ENCODE measurements at regions not wholly inside any gene's neighbourhood (a gene's known extent, or its start where the extent isn't known, plus 50 kb on each side); places are given as distances from the start of the nearest gene placed in this dataset.

- Histone ChIP-seq H3K9ac (ENCODE audit: low read length) (no peak overlapping the region), H2AFZ (ENCODE audit: low read depth, low read length) (no peak overlapping the region), H3K4me2 (ENCODE audit: low read length) (no peak overlapping the region), H3K27me3 (ENCODE audit: low read depth, low read length) (no peaks in the 10 kb centered on the region), H3K4me1 (ENCODE audit: low read length) (no peaks in the 10 kb centered on the region), H3K9me3 (ENCODE audit: insufficient read depth, low read length) (no peaks in the 10 kb centered on the region), H3K36me3 (replicated peaks; ENCODE audit: low read depth, low read length) (no peaks in the 10 kb centered on the region), H3K27ac (ENCODE audit: low read length) (no peak overlapping the region), H3K79me2 (ENCODE audit: low read length) (no peaks in the 10 kb centered on the region), H4K20me1 (ENCODE audit: insufficient read depth, low read length) (no peaks in the 10 kb centered on the region), H3K4me3 (ENCODE audit: low read length) (no peak overlapping the region)
- TF ChIP-seq CTCF (IDR thresholded peaks at IDR 0.05; ENCODE audit: low read depth, low read length) (no peak), EZH2phosphoT487 (IDR thresholded peaks at IDR 0.05; ENCODE audit: low read depth) (no peak)
These were observed 61.8 kb upstream of the DIO3 start for GRCh38 chr14:101499513-101499912.

GRCh38 chr14:101500061-101500460 lies 61.2 kb upstream of the DIO3 start:
- H3K27me3 ChIP-seq (ENCODE audit: low read depth, low read length) = no peaks in the 10 kb centered on the region
- H3K9ac ChIP-seq (ENCODE audit: low read length) = no peak overlapping the region
- no peak overlapping the region for H2AFZ ChIP-seq (ENCODE audit: low read depth, low read length)
- no peaks in the 10 kb centered on the region for H3K36me3 ChIP-seq (replicated peaks; ENCODE audit: low read depth, low read length)
- no peak overlapping the region for H3K4me3 ChIP-seq (ENCODE audit: low read length)
- H3K27ac ChIP-seq (ENCODE audit: low read length) = no peak overlapping the region
- H3K4me2 ChIP-seq (ENCODE audit: low read length) = no peak overlapping the region
- TF ChIP-seq CTCF (IDR thresholded peaks at IDR 0.05; ENCODE audit: low read depth, low read length) (no peak), EZH2phosphoT487 (IDR thresholded peaks at IDR 0.05; ENCODE audit: low read depth) (no peak)
- H3K4me1 ChIP-seq (ENCODE audit: low read length) = no peaks in the 10 kb centered on the region
- H4K20me1 ChIP-seq (ENCODE audit: insufficient read depth, low read length) = no peaks in the 10 kb centered on the region
- no peaks in the 10 kb centered on the region for H3K9me3 ChIP-seq (ENCODE audit: insufficient read depth, low read length)
- H3K79me2 ChIP-seq (ENCODE audit: low read length) = no peaks in the 10 kb centered on the region

DNA sequence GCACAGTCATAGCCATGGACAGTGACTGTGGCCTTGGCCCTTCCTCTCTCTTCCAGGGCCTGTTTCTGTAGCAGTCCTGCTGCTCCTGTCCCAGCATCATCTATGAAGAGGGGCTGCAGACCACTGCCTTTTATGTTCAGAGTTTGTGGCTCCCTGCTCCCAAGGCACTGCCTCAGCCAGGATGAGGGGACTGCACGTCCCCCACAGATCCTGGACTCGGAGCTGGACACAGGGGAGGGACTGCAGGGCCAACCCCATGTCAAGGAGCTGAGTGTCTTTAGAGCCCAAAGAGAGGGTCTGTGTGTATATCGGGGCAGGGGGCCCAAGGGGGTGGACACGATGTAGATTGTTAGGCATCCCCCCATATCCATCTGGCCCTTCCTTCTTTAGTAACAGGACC lies 60.6 kb upstream of the DIO3 start:
- no peaks in the 10 kb centered on the region for H4K20me1 ChIP-seq (ENCODE audit: insufficient read depth, low read length)
- no peak overlapping the region for H3K4me3 ChIP-seq (ENCODE audit: low read length)
- H3K9me3 ChIP-seq (ENCODE audit: insufficient read depth, low read length) = no peaks in the 10 kb centered on the region
- H3K9ac ChIP-seq (ENCODE audit: low read length) = no peak overlapping the region
- no peaks in the 10 kb centered on the region for H3K79me2 ChIP-seq (ENCODE audit: low read length)
- no peak overlapping the region for H2AFZ ChIP-seq (ENCODE audit: low read depth, low read length)
- H3K4me2 ChIP-seq (ENCODE audit: low read length) = no peak overlapping the region
- H3K4me1 ChIP-seq (ENCODE audit: low read length) = no peaks in the 10 kb centered on the region
- no peaks in the 10 kb centered on the region for H3K27me3 ChIP-seq (ENCODE audit: low read depth, low read length)
- no peak for TF ChIP-seq EZH2phosphoT487 (IDR thresholded peaks at IDR 0.05; ENCODE audit: low read depth)
- TF ChIP-seq CTCF (IDR thresholded peaks at IDR 0.05; ENCODE audit: low read depth, low read length) = no peak
- H3K36me3 ChIP-seq (replicated peaks; ENCODE audit: low read depth, low read length) = no peaks in the 10 kb centered on the region
- no peak overlapping the region for H3K27ac ChIP-seq (ENCODE audit: low read length)

DNA sequence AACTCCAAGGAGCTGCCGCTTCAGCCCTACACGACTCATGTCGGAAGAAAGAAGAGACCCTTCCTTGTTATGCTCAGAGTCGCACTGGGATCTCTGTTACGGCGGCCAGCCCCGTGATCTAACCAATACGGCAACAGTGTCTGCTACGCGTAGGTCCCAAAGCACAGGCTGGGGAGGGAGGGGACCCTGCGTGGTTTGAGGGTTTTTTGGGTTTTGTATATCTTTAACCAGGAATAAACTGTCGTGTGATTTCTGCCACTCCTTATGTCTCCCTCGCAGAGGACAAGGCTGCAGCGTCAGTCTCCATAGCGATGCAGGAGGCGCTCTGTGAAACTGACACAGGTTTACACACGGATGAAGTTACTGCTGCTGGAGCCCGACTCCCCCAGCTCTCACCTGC lies 60.0 kb upstream of the DIO3 start:
- Histone ChIP-seq H3K27me3 (ENCODE audit: low read depth, low read length) (no peaks in the 10 kb centered on the region), H4K20me1 (ENCODE audit: insufficient read depth, low read length) (no peaks in the 10 kb centered on the region), H3K79me2 (ENCODE audit: low read length) (no peaks in the 10 kb centered on the region), H3K4me2 (ENCODE audit: low read length) (no peak overlapping the region), H3K4me3 (ENCODE audit: low read length) (no peak overlapping the region), H3K9me3 (ENCODE audit: insufficient read depth, low read length) (no peaks in the 10 kb centered on the region), H3K36me3 (replicated peaks; ENCODE audit: low read depth, low read length) (no peaks in the 10 kb centered on the region), H3K27ac (ENCODE audit: low read length) (no peak overlapping the region), H2AFZ (ENCODE audit: low read depth, low read length) (no peak overlapping the region), H3K9ac (ENCODE audit: low read length) (no peak overlapping the region), H3K4me1 (ENCODE audit: low read length) (no peaks in the 10 kb centered on the region)
- TF ChIP-seq CTCF (IDR thresholded peaks at IDR 0.05; ENCODE audit: low read depth, low read length) (no peak), EZH2phosphoT487 (IDR thresholded peaks at IDR 0.05; ENCODE audit: low read depth) (no peak)

Measured in OCI-LY3 (cell line).